ENCODE measurements at regions not wholly inside any gene's neighbourhood (a gene's known extent, or its start where the extent isn't known, plus 50 kb on each side); places are given as distances from the start of the nearest gene placed in this dataset.

GRCh38 chr18:68298330-68298729 lies 416.6 kb downstream of the TMX3 start:
- TF ChIP-seq CTCF (conservative IDR thresholded peaks at IDR 0.05 in 1 of 2, IDR thresholded peaks at IDR 0.05 in 1 of 2; ENCODE audit: low read depth in 1 of 2, low read length in 2 of 2) (no peak), EZH2 (IDR thresholded peaks at IDR 0.05; ENCODE audit: low read length, missing control alignments) (no peak)
